Mesothelial cell of epicardium (in vitro differentiated cells): ENCODE measurements at regions not wholly inside any gene's neighbourhood (a gene's known extent, or its start where the extent isn't known, plus 50 kb on each side); places are given as distances from the start of the nearest gene placed in this dataset.

Experiments
- DNase-seq, 2 experiments: peaks; one replicate each; pipeline ENCODE4 v3.0.0; 2021; ENCODE audit warnings: low spot score in 2 of 2; ENCODE audit not compliant: unreplicated experiment in 2 of 2
- H3K27ac Mint-ChIP-seq: 2 replicates; pipeline ENCODE4 v1.8.0; 2021; ENCODE audit warnings: mixed read lengths
- H3K27me3 Mint-ChIP-seq: 2 replicates; pipeline ENCODE4 v1.8.0; 2021; ENCODE audit warnings: low read depth, mixed read lengths
- H3K36me3 Mint-ChIP-seq: 2 replicates; pipeline ENCODE4 v1.8.0; 2021; ENCODE audit warnings: mixed read lengths
- H3K4me1 Mint-ChIP-seq: 2 replicates; pipeline ENCODE4 v1.8.0; 2021; ENCODE audit warnings: mixed read lengths
- H3K4me3 Mint-ChIP-seq: 2 replicates; pipeline ENCODE4 v1.8.0; 2021; ENCODE audit warnings: mild to moderate bottlenecking, moderate library complexity, mixed read lengths
- H3K9me3 Mint-ChIP-seq: 2 replicates; pipeline ENCODE4 v1.8.0; 2021; ENCODE audit warnings: mixed read lengths
- CTCF ChIP-seq: fragments of 200-600 bp; sonication (generic); IDR thresholded peaks from one replicate; pipeline ENCODE4 v1.5.0; 2021; ENCODE audit warnings: antibody characterized with exemption; ENCODE audit not compliant: unreplicated experiment

DNA sequence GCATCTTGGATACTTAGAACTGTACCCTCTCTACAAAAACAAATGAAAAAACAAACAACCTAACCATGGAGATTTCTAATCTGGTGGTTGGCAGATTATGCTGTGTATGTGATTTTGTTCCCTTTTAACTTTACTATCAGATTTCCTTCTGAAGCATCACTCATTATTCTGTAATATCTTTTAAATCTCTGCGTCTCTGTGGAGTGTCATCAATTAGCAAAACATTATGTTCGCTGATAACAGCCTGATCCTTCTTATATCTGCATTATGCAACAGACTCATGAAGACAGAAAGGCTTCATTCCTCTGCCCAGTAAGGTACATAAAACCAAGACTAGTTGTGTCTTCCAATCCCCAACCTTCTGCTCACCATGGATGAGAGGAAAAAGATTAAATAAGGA, 110.3 kb upstream of the PDE5A start:
- Mint-ChIP-seq H3K4me3 (no peak overlapping the region), H3K4me1 (peaks cover 50% of the 10 kb centered on the region)
- DNase-seq: no peak

GRCh38 chr4:119736559-119736958, 108.0 kb upstream of the PDE5A start:
- H3K4me1 Mint-ChIP-seq: peaks cover 58% of the 10 kb centered on the region
- TF ChIP-seq CTCF: no peak
- no peaks in the 10 kb centered on the region for H3K27me3 Mint-ChIP-seq
- H3K4me3 Mint-ChIP-seq: no peak overlapping the region
- H3K9me3 Mint-ChIP-seq: peaks cover 5% of the 10 kb centered on the region
- DNase-seq: no peak
- H3K27ac Mint-ChIP-seq: no peak overlapping the region
- H3K36me3 Mint-ChIP-seq: no peaks in the 10 kb centered on the region

More for the DNA sequence above, 110.3 kb upstream of the PDE5A start:
- Mint-ChIP-seq H3K36me3 (no peaks in the 10 kb centered on the region), H3K27ac (no peak overlapping the region), H3K27me3 (no peaks in the 10 kb centered on the region), H3K9me3 (peaks cover under 1% of the 10 kb centered on the region)
- no peak for TF ChIP-seq CTCF

- no peak for DNase-seq
- peaks cover 5% of the 10 kb centered on the region for H3K9me3 Mint-ChIP-seq
- no peaks in the 10 kb centered on the region for H3K36me3 Mint-ChIP-seq
- no peak for TF ChIP-seq CTCF
- peak overlapping the region; percentile 92 for H3K27ac Mint-ChIP-seq
- H3K4me1 Mint-ChIP-seq: peaks cover 69% of the 10 kb centered on the region
- no peaks in the 10 kb centered on the region for H3K27me3 Mint-ChIP-seq
- no peak overlapping the region for H3K4me3 Mint-ChIP-seq
Observed at GRCh38 chr4:119735165-119735651, 106.6 kb upstream of the PDE5A start.

DNA sequence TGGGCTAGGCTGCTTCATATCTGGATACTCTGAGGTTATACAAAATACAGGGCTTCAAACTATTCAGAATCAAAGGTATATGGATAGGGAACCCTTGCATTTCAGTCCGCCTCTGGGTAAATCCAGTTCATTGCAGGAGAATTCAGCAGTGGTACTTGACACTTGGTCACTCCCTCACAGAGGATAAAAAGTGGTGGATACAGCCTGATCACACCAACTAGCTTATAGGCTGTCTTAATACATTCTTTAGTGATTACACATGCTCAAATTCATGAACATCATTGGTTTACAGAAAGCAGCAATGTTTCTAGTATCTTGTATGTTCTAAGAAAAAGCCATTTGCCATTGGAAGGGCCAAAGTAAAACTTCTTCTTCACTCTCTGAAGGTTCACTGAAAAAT, 104.8 kb upstream of the PDE5A start:
- Mint-ChIP-seq H3K9me3 (peaks cover 13% of the 10 kb centered on the region), H3K36me3 (peaks cover under 1% of the 10 kb centered on the region)

DNA sequence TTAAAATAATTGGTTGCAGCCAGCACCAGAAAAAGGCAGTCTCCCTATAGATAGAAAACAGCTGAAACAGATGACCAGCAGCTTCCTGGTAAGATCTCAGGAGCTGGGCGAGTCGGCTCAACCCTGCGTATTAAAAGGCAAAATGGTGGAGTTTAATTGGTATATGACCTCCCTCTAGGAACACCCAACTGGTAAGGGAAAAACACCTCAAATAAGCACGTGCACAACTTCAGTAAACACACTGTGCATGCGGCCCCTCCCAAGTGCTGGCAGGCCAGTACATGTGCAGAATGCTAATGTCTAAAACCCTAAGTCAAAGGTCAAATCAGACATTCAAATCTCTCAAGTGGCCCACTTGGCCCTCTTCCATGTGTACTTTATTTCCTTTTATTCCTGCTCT, 103.2 kb upstream of the PDE5A start:
- Mint-ChIP-seq H3K4me3 (no peak overlapping the region), H3K4me1 (peaks cover 58% of the 10 kb centered on the region), H3K27ac (peak overlapping the region; percentile 23), H3K9me3 (peaks cover 16% of the 10 kb centered on the region), H3K27me3 (no peaks in the 10 kb centered on the region), H3K36me3 (peaks cover 3% of the 10 kb centered on the region)
- DNase-seq: no peak
- no peak for TF ChIP-seq CTCF

More for the DNA sequence above, 104.8 kb upstream of the PDE5A start:
- no peak overlapping the region for H3K4me3 Mint-ChIP-seq
- H3K27ac Mint-ChIP-seq: no peak overlapping the region
- no peak for TF ChIP-seq CTCF
- H3K27me3 Mint-ChIP-seq: no peaks in the 10 kb centered on the region
- no peak for DNase-seq
- H3K4me1 Mint-ChIP-seq: peaks cover 68% of the 10 kb centered on the region
